Stimulated activated CD4-positive, alpha-beta T cell treated with anti-CD3 and anti-CD28 coated beads, Interleukin-4, amount 100 ng/mL, for 48 hours (primary cell): ENCODE measurements at regions not wholly inside any gene's neighbourhood (a gene's known extent, or its start where the extent isn't known, plus 50 kb on each side); places are given as distances from the start of the nearest gene placed in this dataset.
"Not testable (repeated sequence)": the region's sequence is repeated elsewhere in the genome, so short reads cannot be mapped to it uniquely, and the experiment has no call there.

Source experiments
- DNase-seq, 2 donors: peaks; one replicate each; pipeline ENCODE4 v3.0.0-alpha.2; 2020; ENCODE audit warnings: low read depth in 2 of 2

GRCh38 chr2:65914244-65914786 lies 481.9 kb upstream of the SPRED2 start:
- DNase-seq = no peak

GRCh38 chr2:65913813-65914212 lies 481.4 kb upstream of the SPRED2 start:
- DNase-seq = no peak

DNA sequence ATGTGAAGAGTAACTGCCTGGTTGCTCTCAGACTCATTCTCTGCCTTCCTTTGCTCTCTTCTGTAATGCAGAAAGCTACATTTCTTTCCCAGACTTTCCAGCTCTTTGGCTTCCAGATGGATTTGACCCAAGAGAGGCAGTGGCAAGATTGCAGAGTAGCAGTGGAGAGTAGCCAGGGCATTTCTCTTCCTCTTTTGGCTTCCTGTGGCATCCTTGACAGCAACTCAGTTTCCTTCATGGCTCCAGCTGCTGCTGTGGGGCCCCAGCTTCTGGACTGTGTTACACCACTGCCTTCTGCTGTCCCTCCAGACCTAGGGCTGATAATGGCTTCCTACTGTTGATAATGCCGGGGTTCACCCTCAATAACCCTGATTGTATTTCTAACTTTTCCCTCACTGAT lies 469.4 kb upstream of the SPRED2 start:
- no peak for DNase-seq

DNA sequence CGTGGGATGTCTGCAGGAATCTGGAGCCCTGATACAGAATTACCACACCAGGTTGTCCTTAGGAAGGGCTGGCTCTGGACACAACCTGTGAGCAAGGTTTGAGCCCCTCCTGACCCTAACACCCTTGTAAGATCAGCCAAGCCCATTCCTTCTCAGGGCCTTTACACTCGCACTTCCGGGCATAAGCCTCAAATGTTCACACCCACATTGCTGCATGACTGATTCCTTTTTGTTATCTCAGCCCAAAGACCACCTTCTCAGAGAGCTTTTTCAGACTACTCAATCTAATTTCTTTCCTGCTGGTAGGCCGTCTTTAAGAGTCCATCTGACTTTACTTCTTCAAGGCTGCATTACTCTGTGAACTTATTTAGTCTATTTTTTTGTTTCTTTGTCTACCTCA lies 464.0 kb upstream of the SPRED2 start:
- no peak for DNase-seq

- DNase-seq = not testable (repeated sequence)
Measured at GRCh38 chr2:65890131-65890530, 457.7 kb upstream of the SPRED2 start.

DNA sequence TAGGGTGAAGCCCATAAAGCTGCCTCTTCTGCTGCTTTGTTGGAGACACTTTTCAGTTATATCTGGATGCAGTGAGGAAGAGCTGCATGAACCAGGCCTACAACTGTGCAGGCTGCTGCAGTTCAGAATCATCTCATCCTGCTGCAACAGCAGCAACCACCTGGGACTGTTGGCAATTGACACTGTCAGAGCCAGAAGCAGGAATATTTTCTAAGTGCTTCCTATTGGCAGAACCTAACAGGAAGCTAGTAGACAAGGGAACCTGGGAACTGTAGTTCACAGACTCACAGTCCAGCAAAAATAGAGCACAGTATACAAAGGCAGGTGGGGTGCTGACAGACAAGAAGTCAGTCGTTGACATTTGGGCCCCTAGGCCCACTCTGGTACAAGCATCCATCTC lies 452.9 kb upstream of the SPRED2 start:
- DNase-seq = no peak

- no peak for DNase-seq
Measured at GRCh38 chr2:65881592-65881991, 449.2 kb upstream of the SPRED2 start.

GRCh38 chr2:65880436-65880835 lies 448.0 kb upstream of the SPRED2 start:
- no peak for DNase-seq

- DNase-seq = no peak
Measured at GRCh38 chr2:65878011-65878340, 445.6 kb upstream of the SPRED2 start.

DNA sequence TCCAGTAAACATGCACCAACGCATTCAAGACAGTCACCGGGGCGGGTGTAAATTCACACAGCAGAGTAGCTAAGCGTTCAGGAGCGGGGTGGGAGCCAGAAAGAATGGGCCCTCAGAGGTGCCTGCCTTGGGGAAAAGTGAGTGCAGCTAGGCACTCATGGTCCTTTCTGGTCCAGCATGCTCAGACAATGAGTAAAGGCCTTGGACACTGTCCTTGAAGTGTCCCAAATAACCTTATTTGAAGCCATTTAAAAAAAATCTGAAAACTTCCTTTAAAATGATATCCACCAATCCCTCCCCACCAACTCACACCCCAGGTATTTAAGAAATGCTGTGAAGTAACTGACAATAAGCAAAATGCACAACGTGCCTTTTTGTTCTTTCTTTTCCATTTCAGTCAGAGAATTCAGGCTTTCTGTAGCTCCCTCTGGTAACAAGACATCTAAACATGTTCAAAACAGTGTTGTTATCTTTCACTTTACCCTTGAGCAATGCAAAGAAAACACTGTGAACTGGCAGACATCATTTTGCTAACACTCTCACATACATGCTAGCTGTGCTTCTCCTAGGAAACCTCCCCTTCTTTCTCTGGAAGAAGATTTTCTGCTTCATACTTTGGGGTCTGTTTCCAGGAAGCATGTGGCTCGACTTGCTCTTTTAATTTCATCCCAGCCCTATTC lies 445.1 kb upstream of the SPRED2 start:
- no peak for DNase-seq

DNA sequence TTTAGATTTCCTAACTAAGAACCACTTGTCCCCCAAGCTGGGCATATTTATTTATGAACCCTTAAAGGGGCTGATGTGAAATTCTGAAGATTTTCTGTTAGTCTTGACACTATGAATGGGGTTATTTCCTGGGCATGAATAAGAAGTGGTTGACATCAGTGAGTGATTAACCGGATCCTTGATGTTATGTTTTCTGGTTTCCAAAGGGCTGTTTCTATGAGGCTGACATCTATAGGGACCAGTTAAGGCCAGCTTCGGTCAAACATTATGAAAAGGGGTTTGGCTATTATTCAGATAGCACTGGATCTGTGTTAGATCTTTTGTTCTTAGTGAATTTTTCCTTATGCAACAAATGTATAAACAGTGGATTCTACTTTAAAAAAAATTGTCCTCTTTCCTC lies 443.7 kb upstream of the SPRED2 start:
- no peak for DNase-seq

DNA sequence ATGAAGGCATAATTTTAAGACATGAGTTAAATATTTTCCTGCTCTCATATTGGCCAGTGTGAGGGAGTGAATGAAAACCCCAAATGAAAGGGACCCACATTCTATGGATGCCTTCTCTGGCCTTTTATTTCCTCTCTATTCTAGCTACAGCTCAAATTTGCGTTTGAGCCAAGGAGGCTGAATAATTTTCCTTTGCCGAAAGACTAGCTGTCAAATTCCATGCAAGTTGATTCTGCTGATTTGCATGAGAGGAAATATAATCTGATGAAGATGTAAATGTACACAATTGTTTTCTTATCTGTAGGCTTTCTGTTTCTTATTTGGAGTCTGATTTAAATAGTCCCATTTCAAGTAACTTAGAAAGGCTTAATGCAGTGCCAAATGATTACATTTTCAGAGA lies 438.4 kb upstream of the SPRED2 start:
- no peak for DNase-seq

DNA sequence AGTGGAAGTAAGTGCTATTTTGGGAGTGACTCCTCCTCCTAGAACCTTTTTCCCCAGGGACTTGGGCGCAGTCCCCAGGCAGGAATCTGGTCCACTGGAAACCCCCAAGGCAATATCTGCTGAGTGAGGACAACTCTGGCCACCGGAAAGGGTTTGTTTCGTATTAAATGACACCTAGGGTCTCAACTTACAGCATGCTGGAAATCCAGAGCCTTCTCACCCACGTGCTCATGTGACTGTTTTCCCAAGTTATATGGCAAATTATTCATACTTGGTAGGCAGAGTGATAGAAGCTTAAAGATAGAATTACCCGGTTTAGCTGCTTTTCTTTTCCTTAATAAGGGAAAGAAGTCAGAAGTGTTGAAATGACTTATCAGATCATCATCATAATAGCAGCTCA lies 436.9 kb upstream of the SPRED2 start:
- DNase-seq = no peak

GRCh38 chr2:65868177-65868576 lies 435.8 kb upstream of the SPRED2 start:
- DNase-seq = no peak

DNA sequence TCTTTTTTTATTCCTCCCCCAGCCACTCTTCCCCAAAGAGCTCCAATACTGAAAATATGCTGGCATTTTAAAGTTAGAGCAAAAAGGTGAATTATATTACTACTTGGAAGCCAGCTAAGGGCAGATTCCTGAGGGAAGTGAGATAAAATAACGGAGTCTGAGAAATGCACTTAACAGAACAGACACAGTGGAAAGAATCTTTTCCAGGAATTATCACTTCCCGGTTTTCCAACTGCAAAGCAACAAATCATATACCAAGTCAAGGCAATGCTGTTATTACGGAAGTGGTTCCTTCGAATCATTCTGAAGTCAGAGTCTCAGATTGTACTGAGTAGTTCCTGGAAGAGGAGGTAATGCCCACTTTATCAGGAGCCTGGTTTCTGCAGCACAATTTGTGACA lies 435.0 kb upstream of the SPRED2 start:
- no peak for DNase-seq

GRCh38 chr2:65866148-65866547 lies 433.7 kb upstream of the SPRED2 start:
- no peak for DNase-seq

GRCh38 chr2:65864619-65865018 lies 432.2 kb upstream of the SPRED2 start:
- no peak for DNase-seq

DNA sequence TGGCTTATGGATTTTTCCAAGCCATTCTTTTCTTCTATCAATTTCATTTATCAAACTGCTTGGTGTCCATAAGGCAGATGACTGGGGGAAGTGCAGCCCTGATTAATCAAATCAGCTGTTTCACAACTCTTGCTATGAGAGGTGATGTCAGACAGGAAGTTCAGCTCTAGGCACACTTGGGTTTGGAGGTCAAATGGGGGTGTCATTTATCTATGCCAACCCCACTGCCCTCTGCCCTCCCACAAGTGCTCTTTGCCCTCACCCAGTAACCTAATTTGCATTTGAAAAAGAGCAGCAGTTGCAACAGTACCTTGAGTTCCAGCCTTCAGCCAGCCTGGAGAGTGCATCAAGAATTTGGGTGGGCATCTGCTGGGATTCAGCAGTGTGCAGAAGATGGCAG lies 431.3 kb upstream of the SPRED2 start:
- DNase-seq = no peak

- no peak for DNase-seq
Measured at GRCh38 chr2:65856928-65857327, 424.5 kb upstream of the SPRED2 start.

GRCh38 chr2:65856423-65856822 lies 424.0 kb upstream of the SPRED2 start:
- DNase-seq = no peak

DNA sequence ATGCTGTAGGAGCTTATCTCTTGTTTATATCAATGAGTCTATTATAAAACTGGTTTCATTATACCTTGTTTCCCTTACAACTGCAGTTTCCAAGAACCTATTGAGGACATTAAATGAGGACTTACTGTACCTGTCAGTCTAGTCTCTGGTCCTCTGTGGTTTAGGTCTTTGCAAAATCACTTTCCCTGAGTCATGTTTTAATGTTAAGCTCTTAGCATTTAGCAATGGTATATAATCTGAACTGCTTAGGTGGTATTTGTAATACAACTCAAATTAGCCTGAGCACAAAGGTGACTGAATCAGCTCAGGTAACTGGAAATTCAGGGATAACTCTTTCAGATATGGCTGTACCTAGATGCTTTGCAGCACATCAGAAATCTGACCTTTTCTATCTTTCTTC lies 418.3 kb upstream of the SPRED2 start:
- DNase-seq = no peak

- DNase-seq = no peak
Measured at GRCh38 chr2:65846989-65847678, 414.7 kb upstream of the SPRED2 start.

DNA sequence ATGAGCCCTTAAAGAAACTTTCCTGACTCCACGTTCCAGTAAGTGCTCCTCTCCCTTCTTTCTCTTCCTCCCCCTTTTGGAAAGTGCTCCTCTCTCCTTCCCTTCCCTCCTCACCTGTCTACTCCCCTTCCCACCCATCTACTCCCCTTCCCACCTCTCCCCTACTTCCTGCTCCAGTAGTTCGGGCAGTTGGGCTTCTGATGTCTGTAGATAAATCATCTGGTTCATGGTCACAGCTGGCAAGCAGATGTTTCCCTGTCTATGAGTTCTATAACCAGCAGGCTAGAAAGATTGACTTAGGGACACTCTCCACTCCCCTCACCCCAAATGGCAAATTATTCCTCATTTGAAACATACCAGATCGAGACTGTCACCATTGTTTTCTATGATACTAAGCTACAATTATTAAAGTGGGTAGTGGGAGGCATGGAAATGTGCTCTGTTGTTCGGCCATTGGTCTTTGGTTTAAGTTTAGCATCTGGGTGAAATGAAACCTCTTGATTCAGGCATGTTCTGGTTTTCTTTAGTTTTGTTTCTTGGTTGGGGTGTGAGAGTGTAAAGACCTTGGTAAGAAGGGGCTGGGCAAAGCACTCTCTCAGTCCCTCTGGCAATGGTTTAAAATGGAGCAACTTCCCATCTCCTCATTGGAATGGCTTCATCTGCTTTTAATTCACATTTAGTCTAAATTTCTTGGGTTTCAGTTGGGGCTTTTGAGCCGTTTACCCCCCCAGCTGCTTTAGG lies 413.2 kb upstream of the SPRED2 start:
- DNase-seq = no peak
